PC-9 (cell line): ENCODE measurements at regions not wholly inside any gene's neighbourhood (a gene's known extent, or its start where the extent isn't known, plus 50 kb on each side); places are given as distances from the start of the nearest gene placed in this dataset.

Experiments
- BruUV-seq: library from RNA; stranded (reverse); fragments of 400-500 nt; replicated peaks from 2 replicates; lab custom pipeline; 2021; lab: Mats Ljungman, UMichigan
- CTCF ChIA-PET: fragments of 300-600 bp; sonication (Branson Sonifier 250); formaldehyde crosslinking; loops from one replicate; lab custom pipeline; 2022; ENCODE audit warnings: antibody characterized with exemption; lab: Charles Lee
- POLR2A ChIA-PET: fragments of 300-600 bp; sonication (Branson Sonifier 250); formaldehyde crosslinking; loops from one replicate; lab custom pipeline; 2022; ENCODE audit warnings: antibody characterized with exemption; ENCODE audit not compliant: unreplicated experiment; lab: Charles Lee
- DNase-seq, 2 experiments: peaks; one replicate each; pipeline versions ENCODE4 v3.0.0 to v3.0.0-alpha.2; 2015 to 2022; ENCODE audit warnings: mixed read lengths in 1 of 2
- H2AFZ ChIP-seq: fragments of 200-600 bp; sonication (generic); 2 replicates; pipeline ENCODE4 v1.8.1; 2017; ENCODE audit warnings: antibody characterized with exemption
- H3F3A ChIP-seq: fragments of 200-600 bp; sonication (generic); 2 replicates; pipeline ENCODE4 v1.8.1; 2017; ENCODE audit warnings: antibody characterized with exemption, mild to moderate bottlenecking, low read depth; ENCODE audit not compliant: insufficient read depth
- H3K27ac ChIP-seq: fragments of 200-600 bp; sonication (generic); 2 replicates; pipeline ENCODE4 v1.6.1; 2016; ENCODE audit warnings: mixed run types
- H3K27me3 ChIP-seq: fragments of 200-600 bp; sonication (generic); 2 replicates; pipeline ENCODE4 v1.6.1; 2016; ENCODE audit warnings: low read depth, mixed run types; ENCODE audit not compliant: insufficient read depth
- H3K36me3 ChIP-seq: fragments of 200-600 bp; sonication (generic); 2 replicates; pipeline ENCODE4 v1.6.1; 2016; ENCODE audit warnings: low read depth, mixed run types
- H3K4me1 ChIP-seq: fragments of 200-600 bp; sonication (generic); replicated peaks from 2 replicates; pipeline ENCODE4 v1.6.1; 2016; ENCODE audit warnings: mixed run types; ENCODE audit not compliant: insufficient read depth
- H3K4me2 ChIP-seq: fragments of 200-600 bp; sonication (generic); 2 replicates; pipeline ENCODE4 v1.6.1; 2017; ENCODE audit warnings: mixed run types
- H3K4me3 ChIP-seq: fragments of 200-600 bp; sonication (generic); 2 replicates; pipeline ENCODE4 v1.6.1; 2016; ENCODE audit warnings: mixed run types
- H3K79me2 ChIP-seq: fragments of 200-600 bp; sonication (generic); 2 replicates; pipeline ENCODE4 v1.6.1; 2017; ENCODE audit warnings: low read depth, mixed run types
- H3K9me2 ChIP-seq: fragments of 200-600 bp; sonication (generic); 2 replicates; pipeline ENCODE4 v1.8.1; 2017; ENCODE audit warnings: mild to moderate bottlenecking; ENCODE audit not compliant: insufficient read depth
- H3K9me3 ChIP-seq: fragments of 200-600 bp; sonication (generic); 2 replicates; pipeline ENCODE4 v1.8.1; 2016; ENCODE audit warnings: low read depth; ENCODE audit not compliant: insufficient read depth
- H4K20me1 ChIP-seq: fragments of 200-600 bp; sonication (generic); 2 replicates; pipeline ENCODE4 v1.8.1; 2017; ENCODE audit not compliant: insufficient read depth
- CTCF ChIP-seq: fragments of 200-600 bp; sonication (generic); conservative IDR thresholded peaks from 2 replicates; pipeline ENCODE4 v1.6.1; 2017; ENCODE audit warnings: mixed run types, antibody characterized with exemption, mild to moderate bottlenecking, moderate library complexity
- EZH2 ChIP-seq: fragments of 200-600 bp; sonication (generic); IDR thresholded peaks from 2 replicates; pipeline ENCODE4 v1.8.0; 2017; ENCODE audit warnings: antibody characterized with exemption, low read depth
- intact Hi-C: fragments of 100-400 bp; cut with micrococcal nuclease; formaldehyde crosslinking; loops from one replicate; pipeline ENCODE4 v1.10.0; 2022; ENCODE audit not compliant: unreplicated experiment

GRCh38 chr7:81606078-81606863, 163.6 kb downstream of the HGF start:
- Histone ChIP-seq H3K36me3 (no peaks in the 10 kb centered on the region), H3K4me1 (no peaks in the 10 kb centered on the region), H4K20me1 (no peaks in the 10 kb centered on the region), H3K9me3 (no peaks in the 10 kb centered on the region), H3K4me3 (no peak overlapping the region), H3K4me2 (no peak overlapping the region), H3K9me2 (no peaks in the 10 kb centered on the region), H3K27me3 (no peaks in the 10 kb centered on the region), H3F3A (no peaks in the 10 kb centered on the region), H3K27ac (no peak overlapping the region), H2AFZ (no peak overlapping the region), H3K79me2 (no peaks in the 10 kb centered on the region)
- POLR2A ChIA-PET: no interaction called here
- TF ChIP-seq EZH2 (no peak), CTCF (no peak)
- no TSS peak for BruUV-seq
- no peak for DNase-seq
- intact Hi-C loops: no loop called here
- CTCF ChIA-PET: no interaction called here

- Histone ChIP-seq H4K20me1 (no peaks in the 10 kb centered on the region), H3K9me2 (no peaks in the 10 kb centered on the region), H3K79me2 (no peaks in the 10 kb centered on the region), H2AFZ (no peak overlapping the region), H3K27me3 (no peaks in the 10 kb centered on the region), H3K4me3 (no peak overlapping the region), H3K9me3 (no peaks in the 10 kb centered on the region), H3K27ac (no peak overlapping the region), H3K4me1 (no peaks in the 10 kb centered on the region), H3K36me3 (no peaks in the 10 kb centered on the region), H3K4me2 (no peak overlapping the region), H3F3A (no peaks in the 10 kb centered on the region)
- no TSS peak for BruUV-seq
- CTCF ChIA-PET: no interaction called here
- POLR2A ChIA-PET: no interaction called here
- DNase-seq: no peak
- intact Hi-C loops: no loop called here
- TF ChIP-seq CTCF (no peak), EZH2 (no peak)
Measured at GRCh38 chr7:81605493-81605892, 164.4 kb downstream of the HGF start.

GRCh38 chr7:81604808-81605174, 165.1 kb downstream of the HGF start:
- intact Hi-C loops: no loop called here
- ChIA-PET POLR2A (no interaction called here), CTCF (no interaction called here)
- Histone ChIP-seq H4K20me1 (no peaks in the 10 kb centered on the region), H3K27me3 (no peaks in the 10 kb centered on the region), H3K79me2 (no peaks in the 10 kb centered on the region), H3K4me3 (no peak overlapping the region), H3K9me2 (no peaks in the 10 kb centered on the region), H3K9me3 (no peaks in the 10 kb centered on the region), H3K4me1 (no peaks in the 10 kb centered on the region), H3K36me3 (no peaks in the 10 kb centered on the region), H3K27ac (no peak overlapping the region), H3F3A (no peaks in the 10 kb centered on the region), H2AFZ (no peak overlapping the region), H3K4me2 (no peak overlapping the region)
- no peak for DNase-seq
- TF ChIP-seq EZH2 (no peak), CTCF (no peak)
- no TSS peak for BruUV-seq
